ENCODE measurements at regions not wholly inside any gene's neighbourhood (a gene's known extent, or its start where the extent isn't known, plus 50 kb on each side); places are given as distances from the start of the nearest gene placed in this dataset.

DNA sequence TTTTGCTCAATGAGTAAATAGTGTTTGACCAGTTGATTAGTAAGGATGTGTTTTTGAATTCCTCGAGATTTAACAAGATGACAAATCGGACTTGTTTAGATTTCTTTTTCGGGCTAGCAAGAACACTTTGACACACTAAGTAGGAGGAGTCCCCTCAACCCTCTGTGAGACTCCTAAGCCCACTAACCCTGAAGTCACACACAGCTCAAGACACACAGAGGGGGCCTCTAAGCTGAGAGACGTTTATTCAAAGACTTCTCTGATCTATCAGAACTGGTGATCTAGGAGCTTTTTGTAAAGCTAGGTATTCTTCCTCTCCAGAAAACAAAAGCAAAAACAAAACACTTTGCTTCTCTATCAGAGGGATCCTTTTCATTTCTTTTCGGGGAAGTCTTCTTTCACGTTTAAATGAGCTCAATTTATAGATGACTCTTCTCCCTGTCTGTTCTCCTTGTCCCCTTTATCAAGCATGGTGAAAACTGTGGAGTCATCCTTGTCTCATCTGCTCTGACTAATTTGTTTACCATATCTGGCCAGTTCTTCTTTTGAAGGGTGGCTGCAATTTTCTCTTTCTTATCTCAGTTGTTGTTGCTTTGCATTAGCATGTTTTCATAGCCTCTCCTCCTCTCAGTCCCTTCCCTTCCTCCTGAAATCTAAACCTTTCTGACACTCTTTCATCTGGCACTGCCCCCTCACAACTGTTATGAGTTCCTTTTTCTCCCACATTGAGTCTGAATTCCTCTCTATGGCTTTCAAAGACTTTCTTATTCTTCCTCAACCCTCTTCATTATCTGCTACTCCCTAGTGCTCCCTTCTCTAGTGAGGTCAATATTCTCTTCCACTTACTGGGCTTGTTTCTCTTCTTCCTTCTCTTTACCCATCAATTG is 68.5 kb upstream of the RAI14 start:
- H3K9me3 ChIP-seq (ENCODE audit: control insufficient read depth, low read depth, low read length): no peaks in the 10 kb centered on the region
- no peaks in the 10 kb centered on the region for H3K27me3 ChIP-seq (ENCODE audit: control insufficient read depth, insufficient read depth, low read length)
- 49% methylated on average over 2 of the region's 6 CpGs for WGBS (ENCODE audit: insufficient coverage, low lambda C conversion rate)
- no peak for DNase-seq
- H3K4me1 ChIP-seq (ENCODE audit: control insufficient read depth, insufficient read depth, low read length): no peaks in the 10 kb centered on the region
- H3K36me3 ChIP-seq (ENCODE audit: control insufficient read depth, insufficient read depth, low read length): no peaks in the 10 kb centered on the region
- H3K27ac ChIP-seq (ENCODE audit: low read length): no peak overlapping the region
- no peak overlapping the region for H3K4me3 ChIP-seq (ENCODE audit: low read length)

DNA sequence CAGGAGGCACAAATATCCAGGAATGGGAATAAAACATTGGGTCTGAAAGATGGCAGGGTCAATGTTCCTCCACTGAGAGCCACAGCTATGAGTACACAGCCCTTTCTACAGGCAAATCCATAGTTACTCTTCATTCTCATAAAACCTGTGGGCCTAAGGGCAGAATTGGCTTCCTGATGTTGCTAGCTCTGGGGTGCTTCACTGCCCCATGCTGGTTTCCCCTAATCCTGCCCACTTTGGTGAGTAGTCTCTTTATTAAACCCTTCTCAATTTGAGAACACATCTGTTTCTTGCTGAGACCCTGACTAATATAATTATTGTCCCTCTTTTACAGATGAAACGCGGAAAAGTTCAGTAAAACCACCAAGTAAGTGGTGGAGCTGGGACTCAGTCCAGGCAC is 66.3 kb upstream of the RAI14 start:
- Histone ChIP-seq H3K36me3 (ENCODE audit: control insufficient read depth, insufficient read depth, low read length) (no peaks in the 10 kb centered on the region), H3K4me3 (ENCODE audit: low read length) (no peak overlapping the region), H3K9me3 (ENCODE audit: control insufficient read depth, low read depth, low read length) (no peaks in the 10 kb centered on the region), H3K27me3 (ENCODE audit: control insufficient read depth, insufficient read depth, low read length) (no peaks in the 10 kb centered on the region), H3K27ac (ENCODE audit: low read length) (no peak overlapping the region), H3K4me1 (ENCODE audit: control insufficient read depth, insufficient read depth, low read length) (no peaks in the 10 kb centered on the region)
- no CpG with 5 or more reads among the region's 2 CpGs for WGBS (ENCODE audit: insufficient coverage, low lambda C conversion rate)
- no peak for DNase-seq

DNA sequence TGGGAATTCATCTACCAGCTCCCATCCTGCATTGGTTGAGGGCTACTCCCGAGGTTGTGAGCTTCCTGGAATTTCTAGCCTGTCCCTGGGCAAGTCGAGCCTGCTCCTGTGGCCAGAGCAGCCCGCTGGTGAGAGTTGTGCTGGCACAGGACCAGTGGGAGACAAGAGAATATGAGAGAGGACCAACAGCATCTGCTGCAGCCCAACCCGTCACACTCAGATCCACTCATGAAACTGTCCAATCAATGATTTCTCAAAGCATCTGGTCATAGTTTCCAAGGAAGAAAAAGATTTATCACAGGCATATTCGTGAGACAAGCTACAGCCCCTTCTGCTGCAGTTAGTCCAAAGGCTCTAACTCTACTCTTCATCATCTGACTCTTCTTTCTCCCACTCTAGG is 64.4 kb upstream of the RAI14 start:
- Histone ChIP-seq H3K9me3 (ENCODE audit: control insufficient read depth, low read depth, low read length) (no peaks in the 10 kb centered on the region), H3K27ac (ENCODE audit: low read length) (no peak overlapping the region), H3K4me1 (ENCODE audit: control insufficient read depth, insufficient read depth, low read length) (no peaks in the 10 kb centered on the region), H3K4me3 (ENCODE audit: low read length) (no peak overlapping the region), H3K36me3 (ENCODE audit: control insufficient read depth, insufficient read depth, low read length) (no peaks in the 10 kb centered on the region), H3K27me3 (ENCODE audit: control insufficient read depth, insufficient read depth, low read length) (no peaks in the 10 kb centered on the region)
- WGBS (ENCODE audit: insufficient coverage, low lambda C conversion rate): 100% methylated on average over 1 of the region's 5 CpGs
- no peak for DNase-seq

DNA sequence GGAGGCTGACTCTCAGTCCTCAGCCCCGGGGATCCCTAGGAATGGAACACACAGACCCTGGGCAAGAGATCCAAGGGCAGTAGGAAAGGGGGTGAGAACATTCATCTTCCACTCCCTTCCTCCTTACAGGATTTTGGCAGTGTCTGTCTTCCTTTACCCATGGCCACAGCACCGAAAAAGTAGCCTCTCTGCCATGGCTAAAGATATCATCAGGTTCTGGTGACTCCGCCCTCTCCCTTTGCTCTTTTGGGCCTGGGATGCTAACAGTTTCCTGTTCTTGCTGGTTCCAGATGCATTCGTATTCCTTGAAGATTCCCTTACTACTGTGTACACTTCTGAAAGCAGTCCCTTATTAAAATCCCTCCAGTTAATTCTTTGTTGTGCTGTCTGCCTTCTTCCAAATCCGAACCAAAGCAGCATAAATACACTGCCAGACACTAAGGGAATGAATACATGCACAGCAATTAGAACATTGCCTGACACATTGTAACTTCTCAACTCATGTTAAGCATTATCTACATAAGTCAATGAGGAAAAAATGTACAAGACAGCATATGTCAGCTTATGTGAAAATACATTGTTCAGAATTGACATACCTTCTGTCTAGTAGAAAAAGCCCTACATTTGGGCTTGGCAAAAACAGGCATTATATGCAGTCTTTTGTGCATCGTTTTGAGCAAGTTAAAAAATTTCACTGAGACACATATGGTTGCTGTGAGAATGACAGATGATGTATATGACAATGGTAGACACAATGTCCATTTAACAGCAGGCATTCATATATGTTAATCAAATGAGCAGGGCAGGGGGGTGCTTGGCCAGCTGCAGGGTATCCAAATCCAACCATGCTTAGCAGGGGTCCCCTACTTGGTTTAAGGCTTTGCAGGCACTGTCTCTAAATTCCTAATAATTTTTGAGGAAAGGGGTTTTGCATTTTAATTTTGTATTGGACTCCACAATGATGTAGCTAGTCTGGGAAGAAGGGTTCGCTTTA is 58.8 kb upstream of the RAI14 start:
- 92% methylated on average over 2 of the region's 7 CpGs for WGBS (ENCODE audit: insufficient coverage, low lambda C conversion rate)
- Histone ChIP-seq H3K27me3 (ENCODE audit: control insufficient read depth, insufficient read depth, low read length) (no peaks in the 10 kb centered on the region), H3K27ac (ENCODE audit: low read length) (peak overlapping the region; percentile 27), H3K4me3 (ENCODE audit: low read length) (no peak overlapping the region), H3K9me3 (ENCODE audit: control insufficient read depth, low read depth, low read length) (no peaks in the 10 kb centered on the region), H3K36me3 (ENCODE audit: control insufficient read depth, insufficient read depth, low read length) (no peaks in the 10 kb centered on the region), H3K4me1 (ENCODE audit: control insufficient read depth, insufficient read depth, low read length) (peaks cover 14% of the 10 kb centered on the region)
- DNase-seq: no peak

DNA sequence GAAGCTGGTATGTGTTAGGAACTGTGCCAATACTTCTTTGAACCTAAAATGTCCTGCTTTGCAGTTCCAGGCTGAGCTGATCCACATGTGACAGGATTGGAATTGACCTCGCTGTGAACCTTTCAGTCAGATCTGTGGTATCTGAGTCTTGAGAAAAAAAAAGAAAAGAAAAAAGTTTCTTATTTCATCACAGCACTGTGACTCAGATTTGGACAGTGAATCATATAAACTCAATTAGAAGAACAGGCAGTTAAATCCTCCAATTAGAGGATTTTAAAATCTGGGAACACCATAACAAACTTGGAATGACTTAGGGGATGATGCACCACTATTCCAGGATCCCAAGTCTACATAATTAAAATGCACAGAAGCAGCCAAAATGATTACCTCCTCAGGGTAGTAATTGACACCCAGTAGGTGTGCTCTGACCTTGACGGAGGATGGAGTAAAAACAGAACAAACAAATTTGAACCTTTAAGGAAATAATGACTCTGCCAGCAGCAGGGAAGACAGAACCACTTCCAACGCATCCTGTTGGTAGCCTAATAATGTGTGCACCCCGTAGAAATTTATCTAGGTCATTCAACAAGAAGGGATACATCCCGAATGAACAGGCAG is 57.8 kb upstream of the RAI14 start:
- DNase-seq: peak; percentile 73 to 76

GRCh38 chr5:34599471-34600117 is 56.5 kb upstream of the RAI14 start:
- H3K27ac ChIP-seq (ENCODE audit: low read length): peak overlapping the region; percentile 66
- WGBS (ENCODE audit: insufficient coverage, low lambda C conversion rate): no CpG with 5 or more reads among the region's 4 CpGs
- peaks cover 14% of the 10 kb centered on the region for H3K4me1 ChIP-seq (ENCODE audit: control insufficient read depth, insufficient read depth, low read length)
- no peaks in the 10 kb centered on the region for H3K36me3 ChIP-seq (ENCODE audit: control insufficient read depth, insufficient read depth, low read length)
- peak; percentile 87 to 91 for DNase-seq
- H3K27me3 ChIP-seq (ENCODE audit: control insufficient read depth, insufficient read depth, low read length): no peaks in the 10 kb centered on the region
- no peaks in the 10 kb centered on the region for H3K9me3 ChIP-seq (ENCODE audit: control insufficient read depth, low read depth, low read length)
- H3K4me3 ChIP-seq (ENCODE audit: low read length): no peak overlapping the region

More for the DNA sequence above, 57.8 kb upstream of the RAI14 start:
- Histone ChIP-seq H3K4me1 (ENCODE audit: control insufficient read depth, insufficient read depth, low read length) (peaks cover 14% of the 10 kb centered on the region), H3K27ac (ENCODE audit: low read length) (peak overlapping the region; percentile 66), H3K36me3 (ENCODE audit: control insufficient read depth, insufficient read depth, low read length) (no peaks in the 10 kb centered on the region), H3K9me3 (ENCODE audit: control insufficient read depth, low read depth, low read length) (no peaks in the 10 kb centered on the region), H3K27me3 (ENCODE audit: control insufficient read depth, insufficient read depth, low read length) (no peaks in the 10 kb centered on the region), H3K4me3 (ENCODE audit: low read length) (no peak overlapping the region)
- WGBS (ENCODE audit: insufficient coverage, low lambda C conversion rate): 80% methylated on average over 1 of the region's 5 CpGs

GRCh38 chr5:34600118-34600493 is 56.0 kb upstream of the RAI14 start:
- no peaks in the 10 kb centered on the region for H3K27me3 ChIP-seq (ENCODE audit: control insufficient read depth, insufficient read depth, low read length)
- DNase-seq: no peak
- peaks cover 14% of the 10 kb centered on the region for H3K4me1 ChIP-seq (ENCODE audit: control insufficient read depth, insufficient read depth, low read length)
- no peaks in the 10 kb centered on the region for H3K9me3 ChIP-seq (ENCODE audit: control insufficient read depth, low read depth, low read length)
- H3K36me3 ChIP-seq (ENCODE audit: control insufficient read depth, insufficient read depth, low read length): no peaks in the 10 kb centered on the region
- WGBS (ENCODE audit: insufficient coverage, low lambda C conversion rate): 100% methylated on average over 1 of the region's 4 CpGs
- H3K4me3 ChIP-seq (ENCODE audit: low read length): no peak overlapping the region
- H3K27ac ChIP-seq (ENCODE audit: low read length): peak overlapping the region; percentile 66

GRCh38 chr5:34603378-34603777 is 52.8 kb upstream of the RAI14 start:
- Histone ChIP-seq H3K27me3 (ENCODE audit: control insufficient read depth, insufficient read depth, low read length) (no peaks in the 10 kb centered on the region), H3K36me3 (ENCODE audit: control insufficient read depth, insufficient read depth, low read length) (no peaks in the 10 kb centered on the region), H3K4me3 (ENCODE audit: low read length) (no peak overlapping the region), H3K27ac (ENCODE audit: low read length) (no peak overlapping the region), H3K9me3 (ENCODE audit: control insufficient read depth, low read depth, low read length) (no peaks in the 10 kb centered on the region), H3K4me1 (ENCODE audit: control insufficient read depth, insufficient read depth, low read length) (peaks cover 13% of the 10 kb centered on the region)
- DNase-seq: no peak
- no CpG with 5 or more reads among the region's 2 CpGs for WGBS (ENCODE audit: insufficient coverage, low lambda C conversion rate)

DNA sequence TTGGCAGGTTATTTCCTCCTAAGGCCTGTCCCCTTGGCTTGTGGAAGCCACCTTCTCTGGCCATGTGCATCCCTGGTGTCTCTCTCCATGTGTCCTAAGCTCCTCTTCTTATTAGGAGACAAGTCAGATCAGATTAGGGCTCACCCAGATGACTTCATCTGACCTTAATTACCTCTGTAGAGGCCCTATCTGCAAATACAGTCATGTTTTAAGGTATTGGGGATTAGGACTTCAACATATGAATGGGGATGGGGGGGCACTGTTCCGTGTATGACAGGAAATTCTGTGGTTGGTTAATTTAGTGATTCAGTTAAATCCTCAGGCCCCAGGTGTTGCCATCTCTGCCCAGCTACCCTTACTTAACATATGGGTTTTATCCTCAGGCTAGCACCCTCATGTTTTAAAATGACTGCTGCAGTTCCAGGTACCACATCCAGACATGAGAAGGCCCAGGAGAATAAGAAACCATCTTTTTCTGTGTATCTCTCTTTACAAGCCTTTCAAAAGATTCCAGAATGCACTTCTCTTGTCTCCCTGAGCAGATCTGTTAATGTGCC is 51.9 kb upstream of the RAI14 start:
- peaks cover 7% of the 10 kb centered on the region for H3K4me1 ChIP-seq (ENCODE audit: control insufficient read depth, insufficient read depth, low read length)
- no peak for DNase-seq
- no CpG with 5 or more reads among the region's 1 CpG for WGBS (ENCODE audit: insufficient coverage, low lambda C conversion rate)
- no peak overlapping the region for H3K27ac ChIP-seq (ENCODE audit: low read length)
- no peaks in the 10 kb centered on the region for H3K9me3 ChIP-seq (ENCODE audit: control insufficient read depth, low read depth, low read length)
- no peak overlapping the region for H3K4me3 ChIP-seq (ENCODE audit: low read length)
- no peaks in the 10 kb centered on the region for H3K36me3 ChIP-seq (ENCODE audit: control insufficient read depth, insufficient read depth, low read length)
- no peaks in the 10 kb centered on the region for H3K27me3 ChIP-seq (ENCODE audit: control insufficient read depth, insufficient read depth, low read length)
